Cardiac fibroblast (primary cell): ENCODE measurements at regions not wholly inside any gene's neighbourhood (a gene's known extent, or its start where the extent isn't known, plus 50 kb on each side); places are given as distances from the start of the nearest gene placed in this dataset.
A peak's percentile ranks its signal among the peaks of the same experiment; 100 is the strongest.
"Not testable (repeated sequence)": the region's sequence is repeated elsewhere in the genome, so short reads cannot be mapped to it uniquely, and the experiment has no call there.

Experiments used
- DNase-seq, 2 donors: peaks; one replicate each; pipeline versions ENCODE4 v3.0.0 to v3.0.0-alpha.2; 2010; ENCODE audit warnings: low read depth in 2 of 2
- H3K4me3 ChIP-seq, 2 donors: replicated peaks in 1 of 2; 1 replicate in 1 of 2; 2 replicates in 1 of 2; pipeline ENCODE4 v1.5.1; 2011; ENCODE audit warnings: low read depth in 2 of 2, low read length in 2 of 2, mild to moderate bottlenecking in 2 of 2, moderate library complexity in 1 of 2
- TF ChIP-seq, protein P1 (sequence below): IDR thresholded peaks from one replicate; pipeline ENCODE4 v1.5.1; 2011; ENCODE audit warnings: low read depth, mild to moderate bottlenecking, low read length, inconsistent platforms

DNA sequence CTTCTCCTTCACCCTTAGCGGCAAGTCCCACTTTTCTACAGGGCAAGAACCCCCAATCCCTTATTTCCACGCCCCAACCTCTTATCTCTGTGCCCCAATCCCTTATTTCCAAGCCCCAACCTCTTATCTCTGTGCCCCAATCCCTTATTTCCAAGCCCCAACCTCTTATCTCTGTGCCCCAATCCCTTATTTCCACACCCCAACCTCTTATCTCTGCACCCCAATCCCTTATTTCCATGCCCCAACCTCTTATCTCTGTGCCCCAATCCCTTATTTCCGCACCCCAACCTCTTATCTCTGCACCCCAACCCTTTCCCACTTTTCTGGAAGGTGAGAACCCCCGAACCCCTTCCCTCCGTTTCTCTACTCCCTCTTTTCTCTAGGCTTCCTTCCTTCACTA, 116.1 kb upstream of the GJE1 start:
- not testable (repeated sequence) for H3K4me3 ChIP-seq, DNase-seq

DNA sequence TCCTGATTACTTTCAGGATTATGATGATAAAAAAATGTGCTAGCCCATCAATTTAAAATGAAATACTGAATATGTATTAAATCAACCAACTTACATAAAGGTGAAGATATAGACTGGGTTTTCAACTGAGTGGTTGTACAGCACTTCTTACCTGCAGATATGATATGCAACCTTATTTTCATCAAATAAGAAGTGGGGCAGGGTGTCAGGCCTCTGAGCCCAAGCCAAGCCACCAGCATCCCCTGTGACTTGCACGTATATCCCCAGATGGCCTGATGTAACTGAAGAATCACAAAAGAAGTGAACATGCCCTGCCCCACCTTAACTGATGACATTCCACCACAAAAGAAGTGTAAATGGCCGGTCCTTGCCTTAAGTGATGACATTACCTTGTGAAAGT, 117.3 kb upstream of the GJE1 start:
- not testable (repeated sequence) for H3K4me3 ChIP-seq, DNase-seq

DNA sequence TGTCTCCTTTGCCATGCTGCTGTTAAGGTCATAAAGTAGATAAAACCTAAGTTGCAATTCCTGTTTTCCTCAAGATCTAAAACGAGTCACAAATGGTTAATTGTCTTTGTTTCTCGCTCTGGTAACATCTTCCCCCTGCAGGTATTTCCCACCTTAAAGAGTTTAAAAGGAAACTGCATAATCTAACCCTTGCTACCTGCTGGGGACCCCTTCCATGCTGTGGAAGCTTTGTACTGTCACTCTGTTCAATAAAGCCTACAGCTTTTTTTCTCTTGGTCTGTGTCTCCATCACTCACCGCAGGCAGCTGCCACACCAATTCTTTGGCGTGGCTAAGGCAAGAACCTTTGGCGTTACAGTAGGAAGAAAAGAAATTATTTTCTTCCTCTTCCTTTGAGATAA, 117.7 kb upstream of the GJE1 start:
- no peak overlapping the region for H3K4me3 ChIP-seq
- TF ChIP-seq, protein P1, sequence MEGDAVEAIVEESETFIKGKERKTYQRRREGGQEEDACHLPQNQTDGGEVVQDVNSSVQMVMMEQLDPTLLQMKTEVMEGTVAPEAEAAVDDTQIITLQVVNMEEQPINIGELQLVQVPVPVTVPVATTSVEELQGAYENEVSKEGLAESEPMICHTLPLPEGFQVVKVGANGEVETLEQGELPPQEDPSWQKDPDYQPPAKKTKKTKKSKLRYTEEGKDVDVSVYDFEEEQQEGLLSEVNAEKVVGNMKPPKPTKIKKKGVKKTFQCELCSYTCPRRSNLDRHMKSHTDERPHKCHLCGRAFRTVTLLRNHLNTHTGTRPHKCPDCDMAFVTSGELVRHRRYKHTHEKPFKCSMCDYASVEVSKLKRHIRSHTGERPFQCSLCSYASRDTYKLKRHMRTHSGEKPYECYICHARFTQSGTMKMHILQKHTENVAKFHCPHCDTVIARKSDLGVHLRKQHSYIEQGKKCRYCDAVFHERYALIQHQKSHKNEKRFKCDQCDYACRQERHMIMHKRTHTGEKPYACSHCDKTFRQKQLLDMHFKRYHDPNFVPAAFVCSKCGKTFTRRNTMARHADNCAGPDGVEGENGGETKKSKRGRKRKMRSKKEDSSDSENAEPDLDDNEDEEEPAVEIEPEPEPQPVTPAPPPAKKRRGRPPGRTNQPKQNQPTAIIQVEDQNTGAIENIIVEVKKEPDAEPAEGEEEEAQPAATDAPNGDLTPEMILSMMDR, result no peak
- DNase-seq, result no peak

DNA sequence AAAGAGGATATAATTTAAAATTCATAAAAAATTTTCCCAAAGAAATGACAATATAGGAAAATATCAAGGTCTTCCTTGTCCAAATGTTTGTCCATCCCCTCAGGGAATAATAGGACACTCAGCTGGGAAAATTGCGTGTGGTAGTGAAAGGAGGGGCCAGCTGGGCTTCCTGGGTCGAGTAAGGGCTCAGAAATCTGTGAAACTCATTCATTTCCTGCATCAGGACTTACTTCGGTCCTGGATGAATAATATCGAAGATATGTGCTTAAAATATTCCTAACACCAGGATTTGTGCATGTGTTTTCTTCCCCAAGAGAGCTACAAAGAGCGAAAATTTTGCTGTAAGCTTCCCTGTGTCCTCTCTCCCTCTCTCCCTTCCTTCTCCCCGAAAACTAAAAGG, 118.2 kb upstream of the GJE1 start:
- peak; percentile 69 to 93 for DNase-seq
- TF ChIP-seq, protein P1, result no peak

DNA sequence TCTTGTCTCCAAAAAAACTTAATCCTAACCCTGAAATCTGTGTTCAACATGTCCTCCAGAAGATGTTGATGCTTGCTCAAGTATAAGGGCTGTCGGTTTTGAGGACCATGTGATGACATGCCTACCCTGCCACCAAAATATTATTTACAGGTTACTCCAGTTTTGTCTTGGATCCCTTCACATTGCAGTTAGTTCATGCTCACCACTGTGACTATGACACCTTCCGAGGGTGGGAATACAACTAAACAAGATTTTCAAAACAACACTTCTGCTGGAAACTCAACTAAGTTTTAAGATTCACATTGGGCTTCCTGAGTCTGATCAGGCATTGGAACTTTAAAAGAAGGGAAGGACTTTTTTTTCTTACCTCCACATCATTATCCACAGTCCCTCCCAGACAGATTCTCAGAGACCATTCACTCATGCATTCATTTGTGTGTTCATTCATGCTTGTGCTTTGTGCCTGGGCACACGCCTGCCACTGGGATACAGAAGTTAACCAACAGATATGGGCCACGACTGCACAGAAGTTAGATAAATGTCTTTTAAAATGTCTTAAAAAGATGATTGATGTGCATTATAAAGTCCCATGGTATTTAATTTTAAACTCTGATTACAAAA, 118.7 kb upstream of the GJE1 start:
- no peak overlapping the region for H3K4me3 ChIP-seq
- TF ChIP-seq, protein P1, result no peak
- DNase-seq, result peak in 1 of 2 donors; percentile 26

More for the DNA sequence above, 118.2 kb upstream of the GJE1 start:
- H3K4me3 ChIP-seq, result no peak overlapping the region

DNA sequence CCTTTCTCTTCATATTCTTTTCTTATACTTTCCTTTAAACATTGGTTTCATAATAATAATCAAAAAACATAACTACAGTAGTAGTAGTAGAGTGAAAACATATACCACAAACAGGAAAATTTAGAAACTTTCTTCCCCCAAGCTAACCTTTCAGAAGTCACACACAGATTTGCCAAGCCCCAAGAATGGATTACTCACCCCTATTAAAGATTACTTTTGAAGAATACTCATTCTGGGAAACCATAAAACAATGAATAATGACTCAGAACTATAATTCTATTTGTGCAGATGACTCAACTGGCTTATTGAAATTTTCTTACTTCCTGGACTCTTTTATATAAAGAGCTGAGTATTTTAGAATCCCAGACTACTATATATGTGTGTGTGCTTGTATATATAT, 119.4 kb upstream of the GJE1 start:
- TF ChIP-seq, protein P1, result no peak
- H3K4me3 ChIP-seq, result no peak overlapping the region
- peak; percentile 82 to 92 for DNase-seq

DNA sequence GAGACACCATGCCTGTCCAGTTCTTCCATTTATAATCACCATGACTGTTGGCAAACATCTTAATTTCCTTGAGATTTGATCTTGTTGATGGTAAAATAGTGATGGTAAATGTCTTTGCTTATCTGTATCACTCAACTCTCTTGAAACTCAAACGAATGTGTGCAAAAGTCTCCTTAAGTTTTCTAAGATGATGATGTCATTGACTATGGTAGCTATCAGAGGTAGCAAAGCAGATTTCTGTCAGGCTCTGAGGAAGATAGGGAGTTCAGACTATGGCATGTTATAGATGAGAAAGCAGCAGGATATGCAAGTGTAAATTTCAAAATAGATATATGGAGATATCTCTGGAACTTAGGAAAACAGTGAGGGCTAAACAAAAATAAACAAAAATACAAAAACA, 121.0 kb upstream of the GJE1 start:
- no peak for DNase-seq
- TF ChIP-seq, protein P1, result no peak
- H3K4me3 ChIP-seq, result no peak overlapping the region

DNA sequence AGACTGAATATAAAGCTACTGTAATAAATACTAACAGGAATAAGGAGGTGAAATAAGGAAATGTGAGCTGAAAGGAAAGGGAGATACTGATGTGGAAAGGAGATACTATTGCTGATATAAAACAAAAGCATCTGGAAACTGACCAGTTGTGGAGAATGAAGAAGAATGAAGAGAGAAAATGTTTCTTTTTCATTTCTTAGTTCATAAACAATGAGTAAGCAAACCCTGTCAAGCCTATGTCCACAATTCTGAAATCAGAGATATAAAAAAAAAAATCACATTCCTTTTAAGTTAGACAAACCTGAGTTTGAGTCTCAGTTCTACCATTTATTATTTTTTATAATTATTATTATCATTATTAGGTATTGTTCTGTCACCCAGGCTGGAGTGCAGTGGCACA, 121.6 kb upstream of the GJE1 start:
- no peak overlapping the region for H3K4me3 ChIP-seq
- TF ChIP-seq, protein P1, result no peak
- peak; percentile 28 to 62 for DNase-seq
